HG03280 (cell line): ENCODE measurements at regions not wholly inside any gene's neighbourhood (a gene's known extent, or its start where the extent isn't known, plus 50 kb on each side); places are given as distances from the start of the nearest gene placed in this dataset.

ENCODE experiments used
- ATAC-seq: cut with Tn5 transposase; IDR thresholded peaks from one replicate; pipeline ENCODE4 v1.9.1; 2021; ENCODE audit warnings: mild to moderate bottlenecking, moderate library complexity; ENCODE audit not compliant: unreplicated experiment

- no peak for ATAC-seq
These were observed 311.9 kb upstream of the PRDM1 start for GRCh38 chr6:105774247-105774646.

- no peak for ATAC-seq
These were observed 314.7 kb upstream of the PRDM1 start for GRCh38 chr6:105771313-105771970.

- ATAC-seq = no peak
These were observed 316.1 kb upstream of the PRDM1 start for GRCh38 chr6:105769987-105770386.

- no peak for ATAC-seq
These were observed 316.9 kb upstream of the PRDM1 start for GRCh38 chr6:105769197-105769596.

GRCh38 chr6:105767541-105767940 is 318.6 kb upstream of the PRDM1 start:
- no peak for ATAC-seq

- no peak for ATAC-seq
These were observed 320.9 kb upstream of the PRDM1 start for GRCh38 chr6:105765239-105765638.

GRCh38 chr6:105764315-105764714 is 321.8 kb upstream of the PRDM1 start:
- no peak for ATAC-seq

DNA sequence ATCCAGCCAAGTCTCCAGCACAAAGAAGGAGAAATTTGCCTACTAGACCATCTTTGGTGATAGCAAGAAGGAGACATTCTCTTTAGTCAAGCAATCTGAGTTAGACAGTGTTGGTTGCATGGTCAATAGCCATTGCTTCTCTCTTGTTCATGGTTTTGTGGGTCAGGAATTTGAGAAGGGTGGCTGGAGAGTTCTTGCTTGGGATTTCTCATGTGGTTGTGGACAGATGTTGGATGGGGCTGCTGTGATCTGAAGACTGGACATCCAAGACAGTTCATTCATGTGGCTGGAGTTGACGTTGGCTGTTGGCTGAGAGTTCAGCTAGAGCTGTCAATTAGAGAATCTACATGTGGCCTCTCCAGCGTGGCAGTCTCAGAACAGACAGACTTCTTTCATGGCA is 322.3 kb upstream of the PRDM1 start:
- ATAC-seq = no peak

GRCh38 chr6:105760746-105761145 is 325.4 kb upstream of the PRDM1 start:
- no peak for ATAC-seq

- no peak for ATAC-seq
These were observed 326.2 kb upstream of the PRDM1 start for GRCh38 chr6:105759946-105760345.

GRCh38 chr6:105759015-105759414 is 327.1 kb upstream of the PRDM1 start:
- ATAC-seq = no peak

- peak; percentile 85 for ATAC-seq
These were observed 328.5 kb upstream of the PRDM1 start for GRCh38 chr6:105757512-105758200.

- ATAC-seq = no peak
These were observed 330.3 kb upstream of the PRDM1 start for GRCh38 chr6:105755885-105756284.

- ATAC-seq = no peak
These were observed 332.4 kb upstream of the PRDM1 start for GRCh38 chr6:105753620-105754211.

GRCh38 chr6:105753207-105753606 is 332.9 kb upstream of the PRDM1 start:
- no peak for ATAC-seq

GRCh38 chr6:105750089-105750488 is 336.0 kb upstream of the PRDM1 start:
- no peak for ATAC-seq

DNA sequence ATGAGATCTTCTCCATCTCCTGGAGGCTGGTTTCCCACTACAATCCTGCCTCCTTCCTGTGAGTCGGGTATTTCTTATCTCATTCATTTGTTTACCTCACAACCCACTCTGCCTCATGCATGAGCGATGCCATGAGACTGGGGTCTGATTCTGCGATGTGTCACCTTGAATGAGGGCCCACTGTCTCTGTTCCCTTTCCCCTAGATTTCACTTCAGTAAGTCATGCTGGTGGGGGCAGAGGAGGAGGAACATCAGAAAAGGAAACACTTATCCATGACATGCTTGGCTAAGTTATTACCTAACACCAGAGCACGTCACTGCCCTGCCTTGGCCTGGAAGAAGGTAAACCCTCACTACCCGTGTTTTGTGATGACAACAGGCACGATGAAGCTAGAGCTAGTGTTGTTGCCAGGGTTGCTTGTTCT is 337.4 kb upstream of the PRDM1 start:
- ATAC-seq = no peak

- ATAC-seq = no peak
These were observed 338.2 kb upstream of the PRDM1 start for GRCh38 chr6:105747823-105748405.

DNA sequence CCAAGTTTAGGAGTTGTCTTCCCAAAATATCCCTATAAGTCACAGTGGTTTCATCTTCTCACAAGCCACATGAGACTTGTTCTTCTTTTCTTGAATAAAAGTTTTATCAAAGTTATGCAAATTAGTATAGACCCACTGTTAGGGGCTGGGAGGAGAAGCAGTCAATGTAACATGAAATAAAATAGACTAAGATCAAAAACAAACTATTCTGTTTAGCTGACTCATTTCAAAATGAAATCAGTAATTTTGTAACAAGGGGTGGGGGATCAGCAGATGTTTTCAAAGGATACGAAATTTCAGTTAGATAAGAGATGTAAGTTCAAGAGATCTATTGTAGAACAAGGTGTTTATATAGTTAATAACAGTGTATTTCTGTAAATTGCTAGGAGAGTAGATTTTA is 339.6 kb upstream of the PRDM1 start:
- ATAC-seq = no peak

- ATAC-seq = no peak
These were observed 340.0 kb upstream of the PRDM1 start for GRCh38 chr6:105746130-105746505.

- ATAC-seq = no peak
These were observed 340.5 kb upstream of the PRDM1 start for GRCh38 chr6:105745464-105746129.
